ENCODE measurements at regions not wholly inside any gene's neighbourhood (a gene's known extent, or its start where the extent isn't known, plus 50 kb on each side); places are given as distances from the start of the nearest gene placed in this dataset.

GRCh38 chr9:14405176-14405706, 91.3 kb upstream of the NFIB start:
- TF ChIP-seq, protein P1, sequence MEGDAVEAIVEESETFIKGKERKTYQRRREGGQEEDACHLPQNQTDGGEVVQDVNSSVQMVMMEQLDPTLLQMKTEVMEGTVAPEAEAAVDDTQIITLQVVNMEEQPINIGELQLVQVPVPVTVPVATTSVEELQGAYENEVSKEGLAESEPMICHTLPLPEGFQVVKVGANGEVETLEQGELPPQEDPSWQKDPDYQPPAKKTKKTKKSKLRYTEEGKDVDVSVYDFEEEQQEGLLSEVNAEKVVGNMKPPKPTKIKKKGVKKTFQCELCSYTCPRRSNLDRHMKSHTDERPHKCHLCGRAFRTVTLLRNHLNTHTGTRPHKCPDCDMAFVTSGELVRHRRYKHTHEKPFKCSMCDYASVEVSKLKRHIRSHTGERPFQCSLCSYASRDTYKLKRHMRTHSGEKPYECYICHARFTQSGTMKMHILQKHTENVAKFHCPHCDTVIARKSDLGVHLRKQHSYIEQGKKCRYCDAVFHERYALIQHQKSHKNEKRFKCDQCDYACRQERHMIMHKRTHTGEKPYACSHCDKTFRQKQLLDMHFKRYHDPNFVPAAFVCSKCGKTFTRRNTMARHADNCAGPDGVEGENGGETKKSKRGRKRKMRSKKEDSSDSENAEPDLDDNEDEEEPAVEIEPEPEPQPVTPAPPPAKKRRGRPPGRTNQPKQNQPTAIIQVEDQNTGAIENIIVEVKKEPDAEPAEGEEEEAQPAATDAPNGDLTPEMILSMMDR (conservative IDR thresholded peaks at IDR 0.05; ENCODE audit: low read depth in 2 of 2): no peak
- TF ChIP-seq JUNB (IDR thresholded peaks at IDR 0.05; ENCODE audit: unreplicated experiment) (no peak), REST (IDR thresholded peaks at IDR 0.05; ENCODE audit: unreplicated experiment) (no peak), POLR2AphosphoS5 (IDR thresholded peaks at IDR 0.05; ENCODE audit: low read depth) (no peak), EZH2phosphoT487 (IDR thresholded peaks at IDR 0.05; ENCODE audit: unreplicated experiment) (no peak), EZH2 (IDR thresholded peaks at IDR 0.05; ENCODE audit: low read depth, unreplicated experiment) (no peak), ETS1 (IDR thresholded peaks at IDR 0.05) (no peak), ZNF114 (CRISPR knock-in tag; IDR thresholded peaks at IDR 0.05) (no peak), ZNF331 (CRISPR knock-in tag; IDR thresholded peaks at IDR 0.05; ENCODE audit: low read depth) (no peak), CREB1 (CRISPR knock-in tag; IDR thresholded peaks at IDR 0.05; ENCODE audit: low read depth) (no peak), STAT1 (IDR thresholded peaks at IDR 0.05; ENCODE audit: unreplicated experiment) (no peak)
- TF ChIP-seq, protein P2, sequence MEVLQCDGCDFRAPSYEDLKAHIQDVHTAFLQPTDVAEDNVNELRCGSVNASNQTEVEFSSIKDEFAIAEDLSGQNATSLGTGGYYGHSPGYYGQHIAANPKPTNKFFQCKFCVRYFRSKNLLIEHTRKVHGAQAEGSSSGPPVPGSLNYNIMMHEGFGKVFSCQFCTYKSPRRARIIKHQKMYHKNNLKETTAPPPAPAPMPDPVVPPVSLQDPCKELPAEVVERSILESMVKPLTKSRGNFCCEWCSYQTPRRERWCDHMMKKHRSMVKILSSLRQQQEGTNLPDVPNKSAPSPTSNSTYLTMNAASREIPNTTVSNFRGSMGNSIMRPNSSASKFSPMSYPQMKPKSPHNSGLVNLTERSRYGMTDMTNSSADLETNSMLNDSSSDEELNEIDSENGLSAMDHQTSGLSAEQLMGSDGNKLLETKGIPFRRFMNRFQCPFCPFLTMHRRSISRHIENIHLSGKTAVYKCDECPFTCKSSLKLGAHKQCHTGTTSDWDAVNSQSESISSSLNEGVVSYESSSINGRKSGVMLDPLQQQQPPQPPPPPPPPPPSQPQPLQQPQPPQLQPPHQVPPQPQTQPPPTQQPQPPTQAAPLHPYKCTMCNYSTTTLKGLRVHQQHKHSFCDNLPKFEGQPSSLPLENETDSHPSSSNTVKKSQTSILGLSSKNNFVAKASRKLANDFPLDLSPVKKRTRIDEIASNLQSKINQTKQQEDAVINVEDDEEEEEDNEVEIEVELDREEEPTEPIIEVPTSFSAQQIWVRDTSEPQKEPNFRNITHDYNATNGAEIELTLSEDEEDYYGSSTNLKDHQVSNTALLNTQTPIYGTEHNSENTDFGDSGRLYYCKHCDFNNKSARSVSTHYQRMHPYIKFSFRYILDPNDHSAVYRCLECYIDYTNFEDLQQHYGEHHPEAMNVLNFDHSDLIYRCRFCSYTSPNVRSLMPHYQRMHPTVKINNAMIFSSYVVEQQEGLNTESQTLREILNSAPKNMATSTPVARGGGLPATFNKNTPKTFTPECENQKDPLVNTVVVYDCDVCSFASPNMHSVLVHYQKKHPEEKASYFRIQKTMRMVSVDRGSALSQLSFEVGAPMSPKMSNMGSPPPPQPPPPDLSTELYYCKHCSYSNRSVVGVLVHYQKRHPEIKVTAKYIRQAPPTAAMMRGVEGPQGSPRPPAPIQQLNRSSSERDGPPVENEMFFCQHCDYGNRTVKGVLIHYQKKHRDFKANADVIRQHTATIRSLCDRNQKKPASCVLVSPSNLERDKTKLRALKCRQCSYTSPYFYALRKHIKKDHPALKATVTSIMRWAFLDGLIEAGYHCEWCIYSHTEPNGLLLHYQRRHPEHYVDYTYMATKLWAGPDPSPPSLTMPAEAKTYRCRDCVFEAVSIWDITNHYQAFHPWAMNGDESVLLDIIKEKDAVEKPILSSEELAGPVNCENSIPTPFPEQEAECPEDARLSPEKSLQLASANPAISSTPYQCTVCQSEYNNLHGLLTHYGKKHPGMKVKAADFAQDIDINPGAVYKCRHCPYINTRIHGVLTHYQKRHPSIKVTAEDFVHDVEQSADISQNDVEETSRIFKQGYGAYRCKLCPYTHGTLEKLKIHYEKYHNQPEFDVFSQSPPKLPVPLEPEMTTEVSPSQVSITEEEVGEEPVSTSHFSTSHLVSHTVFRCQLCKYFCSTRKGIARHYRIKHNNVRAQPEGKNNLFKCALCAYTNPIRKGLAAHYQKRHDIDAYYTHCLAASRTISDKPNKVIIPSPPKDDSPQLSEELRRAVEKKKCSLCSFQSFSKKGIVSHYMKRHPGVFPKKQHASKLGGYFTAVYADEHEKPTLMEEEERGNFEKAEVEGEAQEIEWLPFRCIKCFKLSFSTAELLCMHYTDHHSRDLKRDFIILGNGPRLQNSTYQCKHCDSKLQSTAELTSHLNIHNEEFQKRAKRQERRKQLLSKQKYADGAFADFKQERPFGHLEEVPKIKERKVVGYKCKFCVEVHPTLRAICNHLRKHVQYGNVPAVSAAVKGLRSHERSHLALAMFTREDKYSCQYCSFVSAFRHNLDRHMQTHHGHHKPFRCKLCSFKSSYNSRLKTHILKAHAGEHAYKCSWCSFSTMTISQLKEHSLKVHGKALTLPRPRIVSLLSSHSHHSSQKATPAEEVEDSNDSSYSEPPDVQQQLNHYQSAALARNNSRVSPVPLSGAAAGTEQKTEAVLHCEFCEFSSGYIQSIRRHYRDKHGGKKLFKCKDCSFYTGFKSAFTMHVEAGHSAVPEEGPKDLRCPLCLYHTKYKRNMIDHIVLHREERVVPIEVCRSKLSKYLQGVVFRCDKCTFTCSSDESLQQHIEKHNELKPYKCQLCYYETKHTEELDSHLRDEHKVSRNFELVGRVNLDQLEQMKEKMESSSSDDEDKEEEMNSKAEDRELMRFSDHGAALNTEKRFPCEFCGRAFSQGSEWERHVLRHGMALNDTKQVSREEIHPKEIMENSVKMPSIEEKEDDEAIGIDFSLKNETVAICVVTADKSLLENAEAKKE (CRISPR knock-in tag; IDR thresholded peaks at IDR 0.05): no peak
